ENCODE measurements at regions not wholly inside any gene's neighbourhood (a gene's known extent, or its start where the extent isn't known, plus 50 kb on each side); places are given as distances from the start of the nearest gene placed in this dataset.

GRCh38 chr7:118404211-118404610 is 179.7 kb downstream of the ANKRD7 start:
- no peak for TF ChIP-seq CTCF (IDR thresholded peaks at IDR 0.05 in 4 of 5, conservative IDR thresholded peaks at IDR 0.05 in 1 of 5)
- no peak for TF ChIP-seq POLR2A (IDR thresholded peaks at IDR 0.05)

All from gastrocnemius medialis (tissue), 4 donors.